Type B pancreatic cell (in vitro differentiated cells): ENCODE measurements at regions not wholly inside any gene's neighbourhood (a gene's known extent, or its start where the extent isn't known, plus 50 kb on each side); places are given as distances from the start of the nearest gene placed in this dataset.
A peak's percentile ranks its signal among the peaks of the same experiment; 100 is the strongest.
"Not testable (repeated sequence)": the region's sequence is repeated elsewhere in the genome, so short reads cannot be mapped to it uniquely, and the experiment has no call there.

ENCODE experiments used
- DNase-seq: peaks from one replicate; pipeline ENCODE4 v3.0.0; 2021; ENCODE audit warnings: mixed read lengths; ENCODE audit not compliant: unreplicated experiment; ENCODE audit errors: extremely low spot score
- H3K27ac Mint-ChIP-seq: 2 replicates; pipeline ENCODE4 v1.8.0; 2021; ENCODE audit warnings: mild to moderate bottlenecking, mixed read lengths
- H3K27me3 Mint-ChIP-seq: 2 replicates; pipeline ENCODE4 v1.8.0; 2021; ENCODE audit warnings: mixed read lengths
- H3K36me3 Mint-ChIP-seq: 2 replicates; pipeline ENCODE4 v1.8.0; 2021; ENCODE audit warnings: mixed read lengths
- H3K4me1 Mint-ChIP-seq: one replicate; pipeline ENCODE4 v1.8.0; 2021; ENCODE audit warnings: mixed read lengths; ENCODE audit not compliant: unreplicated experiment
- H3K4me3 Mint-ChIP-seq: 2 replicates; pipeline ENCODE4 v1.8.0; 2021; ENCODE audit warnings: mild to moderate bottlenecking, mixed read lengths
- H3K9me3 Mint-ChIP-seq: 2 replicates; pipeline ENCODE4 v1.8.0; 2021; ENCODE audit warnings: mixed read lengths
- TF ChIP-seq, protein P1 (sequence below): fragments of 200-600 bp; sonication (generic); conservative IDR thresholded peaks from 2 replicates; pipeline ENCODE4 v1.5.0; 2021; ENCODE audit warnings: antibody characterized with exemption, mild to moderate bottlenecking

DNA sequence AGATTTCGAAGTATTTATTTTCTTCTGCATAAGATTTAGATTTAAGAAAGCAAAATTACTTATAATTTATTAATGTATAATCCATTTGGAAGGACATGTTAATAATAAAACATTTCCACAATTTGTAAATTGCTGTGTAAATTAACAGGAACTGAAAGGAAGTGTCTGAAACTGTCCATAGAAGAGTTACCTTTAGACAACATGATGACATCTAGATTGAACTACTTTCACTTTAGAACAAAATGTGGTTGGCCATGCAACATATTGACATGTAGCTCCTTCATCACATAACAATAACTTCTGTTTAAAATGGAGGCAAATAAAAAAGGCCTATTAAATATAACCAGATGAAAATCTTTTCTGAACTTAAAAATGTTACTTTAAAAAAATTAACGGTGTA is 1849.5 kb upstream of the ACO1 start:
- TF ChIP-seq, protein P1, sequence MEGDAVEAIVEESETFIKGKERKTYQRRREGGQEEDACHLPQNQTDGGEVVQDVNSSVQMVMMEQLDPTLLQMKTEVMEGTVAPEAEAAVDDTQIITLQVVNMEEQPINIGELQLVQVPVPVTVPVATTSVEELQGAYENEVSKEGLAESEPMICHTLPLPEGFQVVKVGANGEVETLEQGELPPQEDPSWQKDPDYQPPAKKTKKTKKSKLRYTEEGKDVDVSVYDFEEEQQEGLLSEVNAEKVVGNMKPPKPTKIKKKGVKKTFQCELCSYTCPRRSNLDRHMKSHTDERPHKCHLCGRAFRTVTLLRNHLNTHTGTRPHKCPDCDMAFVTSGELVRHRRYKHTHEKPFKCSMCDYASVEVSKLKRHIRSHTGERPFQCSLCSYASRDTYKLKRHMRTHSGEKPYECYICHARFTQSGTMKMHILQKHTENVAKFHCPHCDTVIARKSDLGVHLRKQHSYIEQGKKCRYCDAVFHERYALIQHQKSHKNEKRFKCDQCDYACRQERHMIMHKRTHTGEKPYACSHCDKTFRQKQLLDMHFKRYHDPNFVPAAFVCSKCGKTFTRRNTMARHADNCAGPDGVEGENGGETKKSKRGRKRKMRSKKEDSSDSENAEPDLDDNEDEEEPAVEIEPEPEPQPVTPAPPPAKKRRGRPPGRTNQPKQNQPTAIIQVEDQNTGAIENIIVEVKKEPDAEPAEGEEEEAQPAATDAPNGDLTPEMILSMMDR = no peak
- Mint-ChIP-seq H3K27ac (no peak overlapping the region), H3K36me3 (no peaks in the 10 kb centered on the region), H3K9me3 (peaks cover 4% of the 10 kb centered on the region), H3K4me1 (no peaks in the 10 kb centered on the region), H3K4me3 (no peak overlapping the region), H3K27me3 (no peaks in the 10 kb centered on the region)
- no peak for DNase-seq

DNA sequence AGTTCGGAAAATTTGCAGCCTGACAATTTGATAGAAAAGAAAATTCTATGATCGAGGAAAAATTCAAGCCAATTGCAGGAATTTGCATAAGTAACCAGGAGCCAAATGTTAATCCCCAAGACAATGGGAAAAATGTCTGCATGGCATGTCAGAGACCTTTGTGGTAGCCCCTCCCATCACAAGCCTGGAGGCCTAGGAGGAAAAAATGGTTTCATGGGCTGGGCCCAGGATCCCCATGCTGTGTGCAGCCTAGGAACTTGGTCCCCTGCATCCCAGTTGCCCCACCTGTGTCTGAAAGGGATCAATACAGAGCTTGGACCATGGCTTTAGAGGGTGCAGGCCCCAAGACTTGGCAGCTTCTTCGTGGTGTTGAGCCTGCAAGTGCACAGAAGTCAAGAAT is 1847.9 kb upstream of the ACO1 start:
- Mint-ChIP-seq H3K9me3 (peaks cover 4% of the 10 kb centered on the region), H3K27ac (no peak overlapping the region), H3K27me3 (no peaks in the 10 kb centered on the region), H3K4me3 (no peak overlapping the region), H3K4me1 (no peaks in the 10 kb centered on the region), H3K36me3 (no peaks in the 10 kb centered on the region)
- no peak for DNase-seq
- TF ChIP-seq, protein P1 = no peak

DNA sequence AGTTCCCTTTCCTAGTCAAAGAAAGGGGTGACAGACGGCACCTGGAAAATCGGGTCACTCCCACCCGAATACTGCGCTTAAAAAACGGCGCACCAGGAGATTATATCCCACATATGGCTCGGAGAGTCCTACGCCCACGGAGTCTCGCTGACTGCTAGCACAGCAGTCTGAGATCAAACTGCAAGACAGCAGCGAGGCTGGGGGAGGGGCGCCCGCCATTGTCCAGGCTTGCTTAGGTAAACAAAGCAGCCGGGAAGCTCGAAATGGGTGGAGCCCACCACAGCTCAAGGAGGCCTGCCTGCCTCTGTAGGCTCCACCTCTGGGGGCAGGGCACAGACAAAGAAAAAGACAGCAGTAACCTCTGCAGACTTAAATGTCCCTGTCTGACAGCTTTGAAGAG is 1844.7 kb upstream of the ACO1 start:
- not testable (repeated sequence) for H3K9me3 Mint-ChIP-seq, DNase-seq, H3K4me1 Mint-ChIP-seq, H3K4me3 Mint-ChIP-seq, H3K36me3 Mint-ChIP-seq, H3K27me3 Mint-ChIP-seq, H3K27ac Mint-ChIP-seq

DNA sequence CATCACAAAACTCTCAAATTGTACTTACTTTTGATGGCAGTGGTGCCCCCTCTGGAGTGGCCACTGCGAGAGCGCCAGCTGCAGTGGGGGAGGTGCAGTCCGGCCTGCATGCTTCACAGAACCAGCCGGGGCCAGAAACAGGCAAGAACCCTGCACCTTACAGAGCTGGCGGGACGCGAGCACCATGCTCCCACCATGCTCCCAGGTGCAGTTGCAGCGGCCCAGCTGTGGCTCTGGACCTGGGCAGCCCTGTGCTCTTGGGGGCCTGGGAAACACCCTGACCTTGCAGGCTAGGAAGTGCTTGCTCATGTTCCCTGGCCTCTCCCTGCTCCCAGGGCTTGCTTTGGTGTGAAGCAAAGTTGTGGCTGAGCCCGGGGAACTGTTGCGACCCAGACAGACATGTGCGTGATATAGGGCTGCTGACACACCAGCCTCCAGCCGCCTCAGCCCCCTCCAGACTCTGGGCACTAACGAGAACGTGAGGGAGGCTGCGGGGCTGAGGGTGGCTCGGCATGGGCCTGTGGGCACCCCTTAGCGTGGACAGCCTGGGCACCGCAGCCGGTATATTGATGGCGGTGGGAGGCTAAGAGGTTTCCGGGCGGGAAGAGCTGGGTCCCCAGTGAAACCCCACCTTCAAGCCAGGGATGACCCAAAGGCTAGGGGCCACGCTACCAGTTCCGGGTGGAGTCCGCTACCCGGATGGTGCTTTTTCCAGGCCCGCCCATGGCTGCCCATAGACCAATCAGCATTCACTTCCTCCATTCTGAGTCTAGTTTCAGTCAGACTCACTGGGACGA is 1809.9 kb upstream of the ACO1 start:
- Mint-ChIP-seq H3K36me3 (no peaks in the 10 kb centered on the region), H3K27ac (no peak overlapping the region), H3K4me1 (no peaks in the 10 kb centered on the region), H3K4me3 (no peak overlapping the region), H3K9me3 (no peaks in the 10 kb centered on the region), H3K27me3 (no peaks in the 10 kb centered on the region)
- TF ChIP-seq, protein P1 = no peak
- DNase-seq = peak; percentile 50

GRCh38 chr9:30575218-30575617 is 1809.2 kb upstream of the ACO1 start:
- Mint-ChIP-seq H3K27me3 (no peaks in the 10 kb centered on the region), H3K9me3 (no peaks in the 10 kb centered on the region), H3K36me3 (no peaks in the 10 kb centered on the region), H3K4me1 (no peaks in the 10 kb centered on the region), H3K27ac (no peak overlapping the region), H3K4me3 (no peak overlapping the region)
- peak; percentile 59 for DNase-seq
- TF ChIP-seq, protein P1 = no peak

DNA sequence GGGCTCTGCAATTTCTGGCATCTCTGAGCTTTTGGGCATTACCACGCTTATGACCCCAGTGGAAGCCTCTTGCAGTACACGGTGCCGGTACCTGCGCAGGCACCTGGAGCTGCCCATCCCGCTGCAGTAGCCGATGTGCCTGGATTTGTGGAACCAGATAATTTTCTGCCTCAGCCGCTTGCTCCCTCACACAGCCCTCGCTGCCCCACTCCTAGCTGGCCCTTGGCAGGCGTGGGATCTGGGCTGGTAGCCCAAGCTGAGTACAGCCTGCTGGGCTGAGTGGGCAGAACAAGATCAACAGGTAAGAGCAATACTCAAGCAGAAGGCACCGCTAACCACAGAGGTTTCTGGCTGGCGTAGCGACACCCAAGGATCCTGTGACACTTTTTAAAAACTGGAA is 1808.8 kb upstream of the ACO1 start:
- no peaks in the 10 kb centered on the region for H3K9me3 Mint-ChIP-seq
- no peaks in the 10 kb centered on the region for H3K36me3 Mint-ChIP-seq
- H3K27me3 Mint-ChIP-seq = no peaks in the 10 kb centered on the region
- H3K27ac Mint-ChIP-seq = no peak overlapping the region
- no peak overlapping the region for H3K4me3 Mint-ChIP-seq
- H3K4me1 Mint-ChIP-seq = no peaks in the 10 kb centered on the region
- peak; percentile 48 for DNase-seq
- TF ChIP-seq, protein P1 = no peak
